Endothelial cell (in vitro differentiated cells): ENCODE measurements at regions not wholly inside any gene's neighbourhood (a gene's known extent, or its start where the extent isn't known, plus 50 kb on each side); places are given as distances from the start of the nearest gene placed in this dataset.

Experiments used
- DNase-seq: peaks from one replicate; pipeline ENCODE4 v3.0.0; 2021; ENCODE audit warnings: low spot score
- H3K27ac Mint-ChIP-seq: one replicate; pipeline ENCODE4 v1.8.0; 2021; ENCODE audit warnings: mixed read lengths, inconsistent platforms; ENCODE audit not compliant: unreplicated experiment
- H3K27me3 Mint-ChIP-seq: one replicate; pipeline ENCODE4 v1.8.0; 2021; ENCODE audit warnings: mild to moderate bottlenecking, moderate library complexity, mixed read lengths, inconsistent platforms; ENCODE audit not compliant: unreplicated experiment
- H3K36me3 Mint-ChIP-seq: one replicate; pipeline ENCODE4 v1.8.0; 2021; ENCODE audit warnings: mild to moderate bottlenecking, low read depth, mixed read lengths, inconsistent platforms; ENCODE audit not compliant: unreplicated experiment
- H3K4me1 Mint-ChIP-seq: one replicate; pipeline ENCODE4 v1.8.0; 2021; ENCODE audit warnings: mild to moderate bottlenecking, mixed read lengths, inconsistent platforms; ENCODE audit not compliant: unreplicated experiment
- H3K4me3 Mint-ChIP-seq: one replicate; pipeline ENCODE4 v1.8.0; 2021; ENCODE audit warnings: mild to moderate bottlenecking, mixed read lengths, inconsistent platforms; ENCODE audit not compliant: unreplicated experiment
- H3K9me3 Mint-ChIP-seq: one replicate; pipeline ENCODE4 v1.8.0; 2021; ENCODE audit warnings: mixed read lengths, inconsistent platforms; ENCODE audit not compliant: unreplicated experiment
- CTCF ChIP-seq: fragments of 200-600 bp; sonication (generic); IDR thresholded peaks from one replicate; pipeline ENCODE4 v1.5.0; 2021; ENCODE audit warnings: antibody characterized with exemption; ENCODE audit not compliant: unreplicated experiment

- Mint-ChIP-seq H3K4me3 (no peak overlapping the region), H3K36me3 (no peaks in the 10 kb centered on the region), H3K9me3 (no peaks in the 10 kb centered on the region), H3K27me3 (peaks cover 2% of the 10 kb centered on the region), H3K4me1 (no peaks in the 10 kb centered on the region), H3K27ac (no peak overlapping the region)
- TF ChIP-seq CTCF = no peak
- DNase-seq = no peak
Measured at GRCh38 chr5:115457571-115457970, 87.0 kb downstream of the FEM1C start.

- no peak overlapping the region for H3K4me3 Mint-ChIP-seq
- no peak for DNase-seq
- peaks cover 3% of the 10 kb centered on the region for H3K27me3 Mint-ChIP-seq
Measured at GRCh38 chr5:115456539-115457040, 88.0 kb downstream of the FEM1C start.

GRCh38 chr5:115456056-115456455 lies 88.5 kb downstream of the FEM1C start:
- Mint-ChIP-seq H3K4me3 (no peak overlapping the region), H3K4me1 (no peaks in the 10 kb centered on the region)

More at GRCh38 chr5:115456539-115457040, 88.0 kb downstream of the FEM1C start:
- TF ChIP-seq CTCF = no peak
- Mint-ChIP-seq H3K4me1 (no peaks in the 10 kb centered on the region), H3K9me3 (no peaks in the 10 kb centered on the region), H3K36me3 (no peaks in the 10 kb centered on the region), H3K27ac (no peak overlapping the region)

GRCh38 chr5:115455301-115455707 lies 89.3 kb downstream of the FEM1C start:
- no peak for TF ChIP-seq CTCF
- Mint-ChIP-seq H3K36me3 (no peaks in the 10 kb centered on the region), H3K27me3 (peaks cover 3% of the 10 kb centered on the region), H3K9me3 (no peaks in the 10 kb centered on the region), H3K4me1 (no peaks in the 10 kb centered on the region), H3K27ac (no peak overlapping the region), H3K4me3 (no peak overlapping the region)
- DNase-seq = no peak

More at GRCh38 chr5:115456056-115456455, 88.5 kb downstream of the FEM1C start:
- Mint-ChIP-seq H3K27ac (no peak overlapping the region), H3K27me3 (peaks cover 3% of the 10 kb centered on the region), H3K9me3 (no peaks in the 10 kb centered on the region), H3K36me3 (no peaks in the 10 kb centered on the region)
- DNase-seq = no peak
- TF ChIP-seq CTCF = no peak

GRCh38 chr5:115453391-115454095 lies 91.0 kb downstream of the FEM1C start:
- Mint-ChIP-seq H3K27me3 (peaks cover 3% of the 10 kb centered on the region), H3K27ac (no peak overlapping the region), H3K9me3 (no peaks in the 10 kb centered on the region), H3K36me3 (no peaks in the 10 kb centered on the region), H3K4me1 (no peaks in the 10 kb centered on the region), H3K4me3 (no peak overlapping the region)
- DNase-seq = no peak
- no peak for TF ChIP-seq CTCF
